Epithelial cell of proximal tubule (primary cell): ENCODE measurements at regions not wholly inside any gene's neighbourhood (a gene's known extent, or its start where the extent isn't known, plus 50 kb on each side); places are given as distances from the start of the nearest gene placed in this dataset.

Source experiments
- DNase-seq: peaks from one replicate; pipeline ENCODE4 v3.0.0-alpha.2; 2011; ENCODE audit warnings: low read depth
- H3K4me3 ChIP-seq: 2 replicates; pipeline ENCODE4 v1.5.1; 2011; ENCODE audit warnings: low read depth, mild to moderate bottlenecking, low read length
- CTCF ChIP-seq: conservative IDR thresholded peaks from 2 replicates; pipeline ENCODE4 v1.5.1; 2012; ENCODE audit warnings: low read depth, mild to moderate bottlenecking, low read length

- TF ChIP-seq CTCF = no peak
- no peak overlapping the region for H3K4me3 ChIP-seq
- DNase-seq = no peak
Measured at GRCh38 chr12:74889073-74889472, 320.6 kb downstream of the KCNC2 start.

- no peak overlapping the region for H3K4me3 ChIP-seq
- no peak for TF ChIP-seq CTCF
- DNase-seq = peak; percentile 23
Measured at GRCh38 chr12:74889563-74890236, 319.9 kb downstream of the KCNC2 start.

GRCh38 chr12:74890237-74890599, 319.4 kb downstream of the KCNC2 start:
- peak; percentile 73 for DNase-seq
- TF ChIP-seq CTCF = no peak
- no peak overlapping the region for H3K4me3 ChIP-seq

GRCh38 chr12:74891083-74891668, 318.5 kb downstream of the KCNC2 start:
- DNase-seq = no peak
- H3K4me3 ChIP-seq = no peak overlapping the region
- no peak for TF ChIP-seq CTCF

- no peak for DNase-seq
- TF ChIP-seq CTCF = no peak
- no peak overlapping the region for H3K4me3 ChIP-seq
Measured at GRCh38 chr12:74892057-74892633, 317.5 kb downstream of the KCNC2 start.

GRCh38 chr12:74896186-74896585, 313.5 kb downstream of the KCNC2 start:
- no peak overlapping the region for H3K4me3 ChIP-seq
- DNase-seq = peak; percentile 23
- no peak for TF ChIP-seq CTCF
